T-helper 22 cell (primary cell): ENCODE measurements at regions not wholly inside any gene's neighbourhood (a gene's known extent, or its start where the extent isn't known, plus 50 kb on each side); places are given as distances from the start of the nearest gene placed in this dataset.
"Not testable (repeated sequence)": the region's sequence is repeated elsewhere in the genome, so short reads cannot be mapped to it uniquely, and the experiment has no call there.

Source experiments
- DNase-seq: peaks from one replicate; pipeline ENCODE4 v3.0.0-alpha.2; 2020; ENCODE audit warnings: low read depth

- no peak for DNase-seq
Measured at GRCh38 chr2:226474131-226474530, 325.5 kb downstream of the IRS1 start.

- no peak for DNase-seq
Measured at GRCh38 chr2:226471987-226472470, 327.6 kb downstream of the IRS1 start.

- no peak for DNase-seq
Measured at GRCh38 chr2:226467633-226468032, 332.0 kb downstream of the IRS1 start.

GRCh38 chr2:226467221-226467620 lies 332.4 kb downstream of the IRS1 start:
- DNase-seq = no peak

- DNase-seq = no peak
Measured at GRCh38 chr2:226466589-226466988, 333.0 kb downstream of the IRS1 start.

GRCh38 chr2:226466124-226466523 lies 333.5 kb downstream of the IRS1 start:
- no peak for DNase-seq

GRCh38 chr2:226464380-226464779 lies 335.2 kb downstream of the IRS1 start:
- DNase-seq = no peak

GRCh38 chr2:226463154-226463553 lies 336.5 kb downstream of the IRS1 start:
- no peak for DNase-seq

- DNase-seq = no peak
Measured at GRCh38 chr2:226461981-226462380, 337.6 kb downstream of the IRS1 start.

GRCh38 chr2:226456144-226456543 lies 343.5 kb downstream of the IRS1 start:
- not testable (repeated sequence) for DNase-seq

- no peak for DNase-seq
Measured at GRCh38 chr2:226452768-226453167, 346.9 kb downstream of the IRS1 start.

- no peak for DNase-seq
Measured at GRCh38 chr2:226451486-226451885, 348.1 kb downstream of the IRS1 start.

- DNase-seq = no peak
Measured at GRCh38 chr2:226450141-226450540, 349.5 kb downstream of the IRS1 start.

GRCh38 chr2:226447338-226448300 lies 352.0 kb downstream of the IRS1 start:
- DNase-seq = no peak

GRCh38 chr2:226446406-226447001 lies 353.1 kb downstream of the IRS1 start:
- no peak for DNase-seq

- no peak for DNase-seq
Measured at GRCh38 chr2:226445216-226445861, 354.3 kb downstream of the IRS1 start.

- no peak for DNase-seq
Measured at GRCh38 chr2:226443112-226443511, 356.5 kb downstream of the IRS1 start.

GRCh38 chr2:226440127-226440918 lies 359.3 kb downstream of the IRS1 start:
- DNase-seq = no peak

- DNase-seq = no peak
Measured at GRCh38 chr2:226439337-226439736, 360.3 kb downstream of the IRS1 start.

GRCh38 chr2:226435146-226435545 lies 364.5 kb downstream of the IRS1 start:
- DNase-seq = no peak

- no peak for DNase-seq
Measured at GRCh38 chr2:226434702-226435101, 364.9 kb downstream of the IRS1 start.
